HEK293T (cell line): ENCODE measurements at regions not wholly inside any gene's neighbourhood (a gene's known extent, or its start where the extent isn't known, plus 50 kb on each side); places are given as distances from the start of the nearest gene placed in this dataset.

Experiments used
- BHLHE40 ChIP-seq: fragments of 450-650 bp; IDR thresholded peaks from 2 replicates; pipeline ENCODE4 v1.6.1; 2016; ENCODE audit warnings: mild to moderate bottlenecking, moderate library complexity, borderline replicate concordance
- FOXA1 ChIP-seq: fragments of 450-650 bp; IDR thresholded peaks from 2 replicates; pipeline ENCODE4 v1.6.1; 2016; ENCODE audit warnings: mild to moderate bottlenecking
- FOXK2 ChIP-seq: fragments of 450-650 bp; IDR thresholded peaks from 2 replicates; pipeline ENCODE4 v1.6.1; 2016; ENCODE audit warnings: mild to moderate bottlenecking
- FOXM1 ChIP-seq: fragments of 450-650 bp; IDR thresholded peaks from 2 replicates; pipeline ENCODE4 v1.6.1; 2017; ENCODE audit warnings: mild to moderate bottlenecking, borderline replicate concordance
- LEF1 ChIP-seq: fragments of 450-650 bp; IDR thresholded peaks from 2 replicates; pipeline ENCODE4 v1.6.1; 2017; ENCODE audit warnings: mild to moderate bottlenecking, borderline replicate concordance
- NFRKB ChIP-seq: fragments of 450-650 bp; IDR thresholded peaks from 2 replicates; pipeline ENCODE4 v1.6.1; 2016; ENCODE audit warnings: mild to moderate bottlenecking, moderate library complexity
- TARDBP ChIP-seq: fragments of 450-650 bp; IDR thresholded peaks from 2 replicates; pipeline ENCODE4 v1.6.1; 2016
- ZNF384 ChIP-seq: fragments of 450-650 bp; IDR thresholded peaks from 2 replicates; pipeline ENCODE4 v1.6.1; 2016

- TF ChIP-seq LEF1: no peak
- no peak for TF ChIP-seq FOXM1
- no peak for TF ChIP-seq FOXA1
- no peak for TF ChIP-seq ZNF384
- no peak for TF ChIP-seq BHLHE40
- TF ChIP-seq TARDBP: no peak
- TF ChIP-seq NFRKB: no peak
- TF ChIP-seq FOXK2: no peak
Observed at GRCh38 chr14:97055355-97055754, 258.2 kb downstream of the VRK1 start.
